GM12801 (cell line): ENCODE measurements at regions not wholly inside any gene's neighbourhood (a gene's known extent, or its start where the extent isn't known, plus 50 kb on each side); places are given as distances from the start of the nearest gene placed in this dataset.

Source experiments
- TF ChIP-seq, protein P1 (sequence below): IDR thresholded peaks from one replicate; pipeline ENCODE4 v1.5.1; 2011; ENCODE audit warnings: control low read depth; ENCODE audit not compliant: insufficient read length; ENCODE audit errors: extremely low read depth

DNA sequence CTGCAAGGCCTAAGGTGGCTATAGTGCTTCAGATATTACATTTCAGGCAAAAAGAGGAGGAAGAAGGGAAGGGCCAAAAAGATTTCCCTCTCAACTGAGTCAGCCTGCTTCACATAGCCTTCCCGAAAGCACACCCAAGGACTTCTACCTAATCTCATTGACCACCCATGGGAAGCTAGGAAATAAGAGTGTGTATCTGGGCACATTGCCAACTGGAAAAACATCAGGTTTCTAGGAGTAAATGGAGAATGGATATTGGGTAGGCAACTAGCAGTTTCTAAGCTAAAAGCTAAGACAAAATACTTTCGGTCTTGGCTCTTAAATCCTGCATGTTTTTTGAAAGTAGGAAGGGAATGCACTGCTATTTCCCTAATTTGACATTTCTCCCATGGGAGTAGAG lies 221.7 kb upstream of the GRIP1 start:
- TF ChIP-seq, protein P1, sequence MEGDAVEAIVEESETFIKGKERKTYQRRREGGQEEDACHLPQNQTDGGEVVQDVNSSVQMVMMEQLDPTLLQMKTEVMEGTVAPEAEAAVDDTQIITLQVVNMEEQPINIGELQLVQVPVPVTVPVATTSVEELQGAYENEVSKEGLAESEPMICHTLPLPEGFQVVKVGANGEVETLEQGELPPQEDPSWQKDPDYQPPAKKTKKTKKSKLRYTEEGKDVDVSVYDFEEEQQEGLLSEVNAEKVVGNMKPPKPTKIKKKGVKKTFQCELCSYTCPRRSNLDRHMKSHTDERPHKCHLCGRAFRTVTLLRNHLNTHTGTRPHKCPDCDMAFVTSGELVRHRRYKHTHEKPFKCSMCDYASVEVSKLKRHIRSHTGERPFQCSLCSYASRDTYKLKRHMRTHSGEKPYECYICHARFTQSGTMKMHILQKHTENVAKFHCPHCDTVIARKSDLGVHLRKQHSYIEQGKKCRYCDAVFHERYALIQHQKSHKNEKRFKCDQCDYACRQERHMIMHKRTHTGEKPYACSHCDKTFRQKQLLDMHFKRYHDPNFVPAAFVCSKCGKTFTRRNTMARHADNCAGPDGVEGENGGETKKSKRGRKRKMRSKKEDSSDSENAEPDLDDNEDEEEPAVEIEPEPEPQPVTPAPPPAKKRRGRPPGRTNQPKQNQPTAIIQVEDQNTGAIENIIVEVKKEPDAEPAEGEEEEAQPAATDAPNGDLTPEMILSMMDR = no peak

DNA sequence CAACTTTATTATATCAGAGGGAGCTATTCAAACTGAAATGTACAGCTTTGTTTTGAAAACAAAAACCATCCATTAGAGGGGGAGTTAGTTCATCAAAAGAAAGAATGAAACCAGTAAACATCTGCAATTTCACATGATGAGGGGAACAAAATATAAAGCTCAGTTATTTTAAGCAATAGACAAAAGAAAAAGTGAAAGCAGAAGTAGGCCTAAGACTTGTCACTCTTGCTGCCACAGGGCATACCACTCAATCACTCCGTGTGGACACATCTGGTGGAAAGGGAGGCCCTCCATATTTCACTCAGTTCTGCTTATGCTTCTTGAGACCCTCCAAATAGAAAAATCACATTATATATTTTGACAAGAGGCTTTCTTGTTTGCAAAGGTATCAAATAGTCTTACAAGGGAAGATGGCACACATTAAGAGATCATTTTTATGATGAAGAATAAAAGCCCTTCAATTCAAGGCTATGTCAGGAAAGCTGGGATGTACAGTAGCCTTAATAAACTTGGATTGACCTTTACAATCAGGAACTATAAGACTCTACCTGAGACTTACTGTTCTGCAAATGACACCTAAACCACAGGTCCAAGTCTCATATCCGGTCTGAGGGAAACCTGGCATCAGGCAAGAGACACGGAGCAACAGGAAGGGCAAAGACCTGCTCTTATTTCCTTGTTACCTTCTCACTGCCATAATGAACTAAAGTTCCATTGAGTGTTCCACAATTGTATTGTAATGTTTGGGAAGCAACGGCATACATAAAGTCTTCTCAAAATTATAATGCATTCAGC lies 222.5 kb upstream of the GRIP1 start:
- TF ChIP-seq, protein P1 = no peak

- TF ChIP-seq, protein P1 = no peak
Observed at GRCh38 chr12:66902020-66902419, 223.1 kb upstream of the GRIP1 start.

DNA sequence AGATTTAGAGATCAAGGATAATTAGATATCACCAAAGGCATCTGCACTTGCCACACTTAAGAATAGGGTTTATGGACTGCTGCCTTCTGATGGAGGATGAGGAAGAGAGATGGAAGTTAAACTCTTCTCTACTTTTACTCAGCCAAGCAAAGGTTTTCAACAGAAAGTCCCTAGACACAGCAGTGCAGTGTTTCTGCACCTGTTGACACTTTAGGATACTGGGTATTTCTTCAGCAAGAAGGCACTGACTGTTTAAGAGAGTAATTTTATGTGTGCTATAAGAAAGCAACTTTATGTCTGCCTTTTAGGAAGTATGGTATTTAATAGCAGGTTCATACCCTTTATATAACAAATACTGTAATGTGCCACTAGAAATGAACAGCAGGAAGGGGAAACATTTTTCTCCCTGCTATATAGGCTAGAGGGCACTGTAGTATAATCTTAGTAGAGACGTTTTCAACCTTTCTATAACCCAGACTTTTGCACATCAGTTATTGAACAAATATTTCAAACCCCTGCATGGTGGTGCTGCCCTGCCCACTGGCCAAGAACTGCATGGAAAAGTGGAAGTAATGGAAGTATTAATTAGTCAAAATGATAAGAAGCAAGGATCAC lies 225.0 kb upstream of the GRIP1 start:
- TF ChIP-seq, protein P1 = no peak

- TF ChIP-seq, protein P1 = no peak
Observed at GRCh38 chr12:66905201-66905600, 226.3 kb upstream of the GRIP1 start.

GRCh38 chr12:66910366-66910974 lies 231.6 kb upstream of the GRIP1 start:
- TF ChIP-seq, protein P1 = no peak

- TF ChIP-seq, protein P1 = no peak
Observed at GRCh38 chr12:66915306-66915904, 236.5 kb upstream of the GRIP1 start.
